ENCODE measurements at regions not wholly inside any gene's neighbourhood (a gene's known extent, or its start where the extent isn't known, plus 50 kb on each side); places are given as distances from the start of the nearest gene placed in this dataset.

- no peak for DNase-seq (ENCODE audit: low read depth)
- no peaks in the 10 kb centered on the region for H3K27me3 ChIP-seq (ENCODE audit: control insufficient read depth, insufficient read depth, low read length)
These were observed 259.9 kb downstream of the GLRX3 start for GRCh38 chr10:130396044-130396443.

GRCh38 chr10:130398090-130398994, 262.2 kb downstream of the GLRX3 start:
- no peak overlapping the region for H3K4me3 ChIP-seq (ENCODE audit: low read depth, low read length)

More at GRCh38 chr10:130396044-130396443, 259.9 kb downstream of the GLRX3 start:
- TF ChIP-seq CTCF (IDR thresholded peaks at IDR 0.05; ENCODE audit: insufficient read depth, low read length, poor library complexity, severe bottlenecking) = no peak
- Histone ChIP-seq H3K4me3 (ENCODE audit: low read depth, low read length) (no peak overlapping the region), H3K36me3 (ENCODE audit: control insufficient read depth, insufficient read depth, low read length) (no peaks in the 10 kb centered on the region)

GRCh38 chr10:130399425-130399950, 263.3 kb downstream of the GLRX3 start:
- Histone ChIP-seq H3K4me3 (ENCODE audit: low read depth, low read length) (no peak overlapping the region), H3K36me3 (ENCODE audit: control insufficient read depth, insufficient read depth, low read length) (no peaks in the 10 kb centered on the region)
- no peak for DNase-seq (ENCODE audit: low read depth)

More at GRCh38 chr10:130398090-130398994, 262.2 kb downstream of the GLRX3 start:
- Histone ChIP-seq H3K36me3 (ENCODE audit: control insufficient read depth, insufficient read depth, low read length) (no peaks in the 10 kb centered on the region), H3K27me3 (ENCODE audit: control insufficient read depth, insufficient read depth, low read length) (no peaks in the 10 kb centered on the region)
- no peak for DNase-seq (ENCODE audit: low read depth)
- TF ChIP-seq CTCF (IDR thresholded peaks at IDR 0.05; ENCODE audit: insufficient read depth, low read length, poor library complexity, severe bottlenecking) = no peak

GRCh38 chr10:130400890-130401289, 264.7 kb downstream of the GLRX3 start:
- Histone ChIP-seq H3K36me3 (ENCODE audit: control insufficient read depth, insufficient read depth, low read length) (no peaks in the 10 kb centered on the region), H3K4me3 (ENCODE audit: low read depth, low read length) (no peak overlapping the region), H3K27me3 (ENCODE audit: control insufficient read depth, insufficient read depth, low read length) (no peaks in the 10 kb centered on the region)
- TF ChIP-seq CTCF (IDR thresholded peaks at IDR 0.05; ENCODE audit: insufficient read depth, low read length, poor library complexity, severe bottlenecking) = no peak
- no peak for DNase-seq (ENCODE audit: low read depth)

More at GRCh38 chr10:130399425-130399950, 263.3 kb downstream of the GLRX3 start:
- no peak for TF ChIP-seq CTCF (IDR thresholded peaks at IDR 0.05; ENCODE audit: insufficient read depth, low read length, poor library complexity, severe bottlenecking)
- no peaks in the 10 kb centered on the region for H3K27me3 ChIP-seq (ENCODE audit: control insufficient read depth, insufficient read depth, low read length)

GRCh38 chr10:130401860-130402765, 265.9 kb downstream of the GLRX3 start:
- no peak for DNase-seq (ENCODE audit: low read depth)
- Histone ChIP-seq H3K27me3 (ENCODE audit: control insufficient read depth, insufficient read depth, low read length) (no peaks in the 10 kb centered on the region), H3K4me3 (ENCODE audit: low read depth, low read length) (no peak overlapping the region), H3K36me3 (ENCODE audit: control insufficient read depth, insufficient read depth, low read length) (no peaks in the 10 kb centered on the region)
- no peak for TF ChIP-seq CTCF (IDR thresholded peaks at IDR 0.05; ENCODE audit: insufficient read depth, low read length, poor library complexity, severe bottlenecking)
